ENCODE measurements at regions not wholly inside any gene's neighbourhood (a gene's known extent, or its start where the extent isn't known, plus 50 kb on each side); places are given as distances from the start of the nearest gene placed in this dataset.

- TF ChIP-seq POLR2A (IDR thresholded peaks at IDR 0.05) = no peak
- no peak for TF ChIP-seq CTCF (IDR thresholded peaks at IDR 0.05 in 4 of 5, conservative IDR thresholded peaks at IDR 0.05 in 1 of 5)
These were observed 220.8 kb upstream of the RNF32 start for GRCh38 chr7:156419782-156420181.

Data from gastrocnemius medialis (tissue), 4 donors.